PFSK-1 (cell line): ENCODE measurements at regions not wholly inside any gene's neighbourhood (a gene's known extent, or its start where the extent isn't known, plus 50 kb on each side); places are given as distances from the start of the nearest gene placed in this dataset.

Experiments used
- FOXP2 ChIP-seq: optimal IDR thresholded peaks from 2 replicates; pipeline ENCODE3; 2011; ENCODE audit warnings: borderline replicate concordance, control low read depth, inconsistent platforms; ENCODE audit not compliant: insufficient read depth; ENCODE audit errors: extremely low read length, extremely low read depth
- POLR2AphosphoS5 ChIP-seq: IDR thresholded peaks from 2 replicates; pipeline ENCODE4 v1.6.1; 2012; ENCODE audit warnings: low read depth, mild to moderate bottlenecking, control low read depth, low read length, moderate library complexity
- REST ChIP-seq, 2 experiments: IDR thresholded peaks; 2 replicates each; pipeline versions ENCODE4 v1.6.1 to v1.8.0; 2011 to 2012; ENCODE audit warnings: low read depth in 2 of 2, low read length in 2 of 2, control low read depth in 1 of 2, inconsistent platforms in 1 of 2, mild to moderate bottlenecking in 1 of 2, moderate library complexity in 1 of 2; ENCODE audit not compliant: insufficient read depth in 1 of 2
- SIN3A ChIP-seq: IDR thresholded peaks from 2 replicates; pipeline ENCODE4 v1.6.1; 2012; ENCODE audit warnings: mild to moderate bottlenecking, low read length, moderate library complexity, borderline replicate concordance; ENCODE audit not compliant: insufficient read depth
- TAF1 ChIP-seq: IDR thresholded peaks from 2 replicates; pipeline ENCODE4 v1.6.1; 2012; ENCODE audit warnings: low read length, control low read depth, borderline replicate concordance; ENCODE audit not compliant: insufficient read depth

- no peak for TF ChIP-seq POLR2AphosphoS5
- TF ChIP-seq FOXP2, result no peak
- TF ChIP-seq TAF1, result no peak
- no peak for TF ChIP-seq REST (IDR thresholded peaks at IDR 0.05; ENCODE audit: insufficient read depth in 1 of 2, low read depth in 2 of 2, low read length in 2 of 2)
- no peak for TF ChIP-seq SIN3A
These were observed 459.7 kb downstream of the EBF1 start for GRCh38 chr5:158639881-158640592.

GRCh38 chr5:158638396-158638795 lies 461.3 kb downstream of the EBF1 start:
- TF ChIP-seq SIN3A (no peak), POLR2AphosphoS5 (no peak), TAF1 (no peak), REST (IDR thresholded peaks at IDR 0.05; ENCODE audit: insufficient read depth in 1 of 2, low read depth in 2 of 2, low read length in 2 of 2) (no peak), FOXP2 (no peak)

- TF ChIP-seq SIN3A (no peak), TAF1 (no peak), FOXP2 (no peak), POLR2AphosphoS5 (no peak), REST (IDR thresholded peaks at IDR 0.05; ENCODE audit: insufficient read depth in 1 of 2, low read depth in 2 of 2, low read length in 2 of 2) (no peak)
These were observed 462.7 kb downstream of the EBF1 start for GRCh38 chr5:158637039-158637438.

GRCh38 chr5:158635565-158635964 lies 464.2 kb downstream of the EBF1 start:
- TF ChIP-seq TAF1, result no peak
- TF ChIP-seq FOXP2, result no peak
- no peak for TF ChIP-seq POLR2AphosphoS5
- no peak for TF ChIP-seq SIN3A
- TF ChIP-seq REST (IDR thresholded peaks at IDR 0.05; ENCODE audit: insufficient read depth in 1 of 2, low read depth in 2 of 2, low read length in 2 of 2), result no peak
